ENCODE measurements at regions not wholly inside any gene's neighbourhood (a gene's known extent, or its start where the extent isn't known, plus 50 kb on each side); places are given as distances from the start of the nearest gene placed in this dataset.

- TF ChIP-seq EZH2 (IDR thresholded peaks at IDR 0.05; ENCODE audit: borderline replicate concordance, insufficient read depth, low read length, poor library complexity, severe bottlenecking) (no peak), REST (IDR thresholded peaks at IDR 0.05; ENCODE audit: borderline replicate concordance) (no peak), EP300 (conservative IDR thresholded peaks at IDR 0.05; ENCODE audit: poor library complexity, severe bottlenecking) (no peak), RAD21 (conservative IDR thresholded peaks at IDR 0.05) (no peak), MXI1 (conservative IDR thresholded peaks at IDR 0.05; ENCODE audit: poor library complexity, severe bottlenecking) (no peak), SMC3 (conservative IDR thresholded peaks at IDR 0.05; ENCODE audit: poor library complexity) (no peak), TAF1 (IDR thresholded peaks at IDR 0.05; ENCODE audit: low read depth) (no peak), POLR2AphosphoS5 (IDR thresholded peaks at IDR 0.05) (no peak)
- TF ChIP-seq, protein P1, sequence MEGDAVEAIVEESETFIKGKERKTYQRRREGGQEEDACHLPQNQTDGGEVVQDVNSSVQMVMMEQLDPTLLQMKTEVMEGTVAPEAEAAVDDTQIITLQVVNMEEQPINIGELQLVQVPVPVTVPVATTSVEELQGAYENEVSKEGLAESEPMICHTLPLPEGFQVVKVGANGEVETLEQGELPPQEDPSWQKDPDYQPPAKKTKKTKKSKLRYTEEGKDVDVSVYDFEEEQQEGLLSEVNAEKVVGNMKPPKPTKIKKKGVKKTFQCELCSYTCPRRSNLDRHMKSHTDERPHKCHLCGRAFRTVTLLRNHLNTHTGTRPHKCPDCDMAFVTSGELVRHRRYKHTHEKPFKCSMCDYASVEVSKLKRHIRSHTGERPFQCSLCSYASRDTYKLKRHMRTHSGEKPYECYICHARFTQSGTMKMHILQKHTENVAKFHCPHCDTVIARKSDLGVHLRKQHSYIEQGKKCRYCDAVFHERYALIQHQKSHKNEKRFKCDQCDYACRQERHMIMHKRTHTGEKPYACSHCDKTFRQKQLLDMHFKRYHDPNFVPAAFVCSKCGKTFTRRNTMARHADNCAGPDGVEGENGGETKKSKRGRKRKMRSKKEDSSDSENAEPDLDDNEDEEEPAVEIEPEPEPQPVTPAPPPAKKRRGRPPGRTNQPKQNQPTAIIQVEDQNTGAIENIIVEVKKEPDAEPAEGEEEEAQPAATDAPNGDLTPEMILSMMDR (IDR thresholded peaks at IDR 0.05; ENCODE audit: poor library complexity, severe bottlenecking): no peak
- H3K4me2 ChIP-seq (ENCODE audit: low read length): no peak overlapping the region
- H3K9me2 ChIP-seq (ENCODE audit: insufficient read depth, low read length): no peaks in the 10 kb centered on the region
- no peak overlapping the region for H3K4me3 ChIP-seq (ENCODE audit: low read length)
- H4K20me1 ChIP-seq (ENCODE audit: insufficient read depth): no peaks in the 10 kb centered on the region
- no peaks in the 10 kb centered on the region for H3F3A ChIP-seq (ENCODE audit: insufficient read depth, low read length, poor library complexity, severe bottlenecking)
- no peak overlapping the region for H3K9ac ChIP-seq (ENCODE audit: low read length)
- no peaks in the 10 kb centered on the region for H3K36me3 ChIP-seq (ENCODE audit: insufficient read depth, low read length)
- no peaks in the 10 kb centered on the region for H3K27me3 ChIP-seq (ENCODE audit: insufficient read depth, low read depth, low read length)
- no peaks in the 10 kb centered on the region for H3K79me2 ChIP-seq (replicated peaks; ENCODE audit: insufficient read depth, low read length)
- no peak overlapping the region for H2AFZ ChIP-seq (ENCODE audit: low read depth, low read length)
- H3K27ac ChIP-seq (ENCODE audit: low read length): no peak overlapping the region
- H3K9me3 ChIP-seq (ENCODE audit: low read length): no peaks in the 10 kb centered on the region
These were observed 71.6 kb upstream of the AVPR1A start for GRCh38 chr12:63222582-63222981.

GRCh38 chr12:63220921-63221320 lies 69.9 kb upstream of the AVPR1A start:
- no peaks in the 10 kb centered on the region for H3K9me3 ChIP-seq (ENCODE audit: low read length)
- H3F3A ChIP-seq (ENCODE audit: insufficient read depth, low read length, poor library complexity, severe bottlenecking): no peaks in the 10 kb centered on the region
- H4K20me1 ChIP-seq (ENCODE audit: insufficient read depth): no peaks in the 10 kb centered on the region
- no peak overlapping the region for H3K27ac ChIP-seq (ENCODE audit: low read length)
- no peak overlapping the region for H3K9ac ChIP-seq (ENCODE audit: low read length)
- H3K4me2 ChIP-seq (ENCODE audit: low read length): no peak overlapping the region
- H3K27me3 ChIP-seq (ENCODE audit: insufficient read depth, low read depth, low read length): no peaks in the 10 kb centered on the region
- H2AFZ ChIP-seq (ENCODE audit: low read depth, low read length): no peak overlapping the region
- no peak overlapping the region for H3K4me3 ChIP-seq (ENCODE audit: low read length)
- no peaks in the 10 kb centered on the region for H3K36me3 ChIP-seq (ENCODE audit: insufficient read depth, low read length)
- H3K9me2 ChIP-seq (ENCODE audit: insufficient read depth, low read length): no peaks in the 10 kb centered on the region
- TF ChIP-seq EP300 (conservative IDR thresholded peaks at IDR 0.05; ENCODE audit: poor library complexity, severe bottlenecking) (no peak), REST (IDR thresholded peaks at IDR 0.05; ENCODE audit: borderline replicate concordance) (no peak), EZH2 (IDR thresholded peaks at IDR 0.05; ENCODE audit: borderline replicate concordance, insufficient read depth, low read length, poor library complexity, severe bottlenecking) (no peak), RAD21 (conservative IDR thresholded peaks at IDR 0.05) (no peak), POLR2AphosphoS5 (IDR thresholded peaks at IDR 0.05) (no peak), TAF1 (IDR thresholded peaks at IDR 0.05; ENCODE audit: low read depth) (no peak)
- H3K79me2 ChIP-seq (replicated peaks; ENCODE audit: insufficient read depth, low read length): no peaks in the 10 kb centered on the region

Measured in neural cell (in vitro differentiated cells).